Amniotic stem cell (primary cell): ENCODE measurements at regions not wholly inside any gene's neighbourhood (a gene's known extent, or its start where the extent isn't known, plus 50 kb on each side); places are given as distances from the start of the nearest gene placed in this dataset.
"Not testable (repeated sequence)": the region's sequence is repeated elsewhere in the genome, so short reads cannot be mapped to it uniquely, and the experiment has no call there.

Experiments
- DNase-seq: peaks from one replicate; lab custom pipeline; 2025; lab: John Stamatoyannopoulos, UW

GRCh38 chr12:114123108-114123507 lies 157.0 kb upstream of the RBM19 start:
- DNase-seq, result no peak

GRCh38 chr12:114122016-114122415 lies 155.9 kb upstream of the RBM19 start:
- DNase-seq, result no peak

GRCh38 chr12:114119316-114119715 lies 153.2 kb upstream of the RBM19 start:
- DNase-seq, result no peak

- no peak for DNase-seq
These were observed 130.3 kb upstream of the RBM19 start for GRCh38 chr12:114096461-114096860.

- DNase-seq, result no peak
These were observed 127.4 kb upstream of the RBM19 start for GRCh38 chr12:114093520-114093919.

GRCh38 chr12:114092981-114093380 lies 126.9 kb upstream of the RBM19 start:
- DNase-seq, result no peak

- no peak for DNase-seq
These were observed 124.1 kb upstream of the RBM19 start for GRCh38 chr12:114090211-114090610.

GRCh38 chr12:114073076-114073475 lies 107.0 kb upstream of the RBM19 start:
- DNase-seq, result no peak

- DNase-seq, result no peak
These were observed 103.4 kb upstream of the RBM19 start for GRCh38 chr12:114069507-114069906.

GRCh38 chr12:114064497-114064896 lies 98.4 kb upstream of the RBM19 start:
- no peak for DNase-seq

- not testable (repeated sequence) for DNase-seq
These were observed 97.9 kb upstream of the RBM19 start for GRCh38 chr12:114064034-114064433.

- no peak for DNase-seq
These were observed 97.3 kb upstream of the RBM19 start for GRCh38 chr12:114063435-114063834.

GRCh38 chr12:114056351-114056750 lies 90.2 kb upstream of the RBM19 start:
- not testable (repeated sequence) for DNase-seq

GRCh38 chr12:114054982-114055381 lies 88.9 kb upstream of the RBM19 start:
- DNase-seq, result no peak

GRCh38 chr12:114046236-114046998 lies 80.3 kb upstream of the RBM19 start:
- DNase-seq, result no peak

GRCh38 chr12:114045349-114045748 lies 79.2 kb upstream of the RBM19 start:
- no peak for DNase-seq

- DNase-seq, result no peak
These were observed 75.5 kb upstream of the RBM19 start for GRCh38 chr12:114041590-114041989.

GRCh38 chr12:114041136-114041535 lies 75.0 kb upstream of the RBM19 start:
- DNase-seq, result no peak

- DNase-seq, result no peak
These were observed 72.8 kb upstream of the RBM19 start for GRCh38 chr12:114038962-114039361.

GRCh38 chr12:114032801-114033200 lies 66.7 kb upstream of the RBM19 start:
- DNase-seq, result no peak

GRCh38 chr12:114030451-114030850 lies 64.3 kb upstream of the RBM19 start:
- no peak for DNase-seq

- no peak for DNase-seq
These were observed 60.7 kb upstream of the RBM19 start for GRCh38 chr12:114026805-114027204.

GRCh38 chr12:114025935-114026334 lies 59.8 kb upstream of the RBM19 start:
- no peak for DNase-seq

- not testable (repeated sequence) for DNase-seq
These were observed 56.0 kb upstream of the RBM19 start for GRCh38 chr12:114022081-114022480.
